CD4-positive, alpha-beta T cell treated with Interleukin-17A for 1 hour (primary cell): ENCODE measurements at regions not wholly inside any gene's neighbourhood (a gene's known extent, or its start where the extent isn't known, plus 50 kb on each side); places are given as distances from the start of the nearest gene placed in this dataset.
"Not testable (repeated sequence)": the region's sequence is repeated elsewhere in the genome, so short reads cannot be mapped to it uniquely, and the experiment has no call there.

Source experiments
- DNase-seq: peaks from one replicate; pipeline ENCODE4 v3.0.0-alpha.2; 2020

DNA sequence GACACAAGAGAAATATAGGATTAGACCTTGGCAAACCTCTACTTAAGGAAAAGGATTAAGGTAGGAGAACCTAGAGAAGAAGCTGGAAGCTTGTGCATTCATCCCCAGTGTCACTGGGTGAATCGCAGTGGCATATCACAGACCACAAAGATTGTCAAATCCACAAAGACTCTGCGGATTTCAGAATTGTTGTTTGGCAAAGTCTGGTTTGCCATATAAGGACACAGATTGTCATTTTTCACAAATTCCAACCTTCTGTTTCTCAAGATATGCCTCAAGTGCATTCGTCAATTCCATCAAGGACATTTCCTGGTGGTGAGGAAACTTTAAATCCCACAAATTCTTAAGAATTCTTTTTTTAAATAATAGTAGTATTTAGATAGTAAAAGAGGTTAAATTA lies 395.1 kb upstream of the PAPPA start:
- no peak for DNase-seq

- DNase-seq, result no peak
These were observed 394.2 kb upstream of the PAPPA start for GRCh38 chr9:115759426-115759825.

DNA sequence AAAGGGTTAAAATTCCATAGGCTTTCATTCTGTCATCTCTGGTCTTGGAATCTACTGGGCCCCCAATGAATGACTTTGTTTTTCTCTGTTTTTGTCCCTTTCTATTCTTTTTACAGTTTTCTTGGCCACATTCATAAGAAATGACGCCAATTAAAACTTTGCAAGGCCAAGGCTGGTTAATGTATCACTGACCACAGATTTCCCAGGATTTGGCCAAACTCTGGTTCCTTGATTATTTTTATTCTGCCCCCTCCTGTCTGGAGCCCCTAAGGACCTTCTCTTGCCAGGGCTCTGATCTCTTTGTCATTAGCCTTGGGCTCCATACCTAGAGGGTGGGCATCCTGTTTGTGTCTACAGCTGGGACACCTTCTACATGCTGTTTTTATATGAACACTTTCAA lies 388.9 kb upstream of the PAPPA start:
- no peak for DNase-seq

DNA sequence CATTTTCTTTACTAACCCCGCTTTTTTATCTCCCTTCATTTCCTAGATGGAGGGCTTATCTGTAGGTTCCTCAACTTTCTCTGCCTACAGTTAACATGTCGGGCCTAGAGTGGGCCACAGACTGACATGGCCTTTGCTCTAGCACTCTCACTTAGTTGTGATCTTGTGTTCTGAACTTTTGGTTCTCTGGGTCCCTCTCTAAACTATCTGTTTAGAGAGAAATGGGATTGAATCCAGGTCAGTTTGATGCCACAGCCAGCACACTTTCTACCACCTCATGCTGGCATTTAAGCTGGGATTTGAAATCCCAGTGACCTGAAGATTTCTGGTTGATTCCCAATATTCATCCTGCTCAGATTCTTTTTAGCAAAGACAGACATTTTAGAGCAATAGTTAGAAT lies 388.5 kb upstream of the PAPPA start:
- DNase-seq, result no peak

DNA sequence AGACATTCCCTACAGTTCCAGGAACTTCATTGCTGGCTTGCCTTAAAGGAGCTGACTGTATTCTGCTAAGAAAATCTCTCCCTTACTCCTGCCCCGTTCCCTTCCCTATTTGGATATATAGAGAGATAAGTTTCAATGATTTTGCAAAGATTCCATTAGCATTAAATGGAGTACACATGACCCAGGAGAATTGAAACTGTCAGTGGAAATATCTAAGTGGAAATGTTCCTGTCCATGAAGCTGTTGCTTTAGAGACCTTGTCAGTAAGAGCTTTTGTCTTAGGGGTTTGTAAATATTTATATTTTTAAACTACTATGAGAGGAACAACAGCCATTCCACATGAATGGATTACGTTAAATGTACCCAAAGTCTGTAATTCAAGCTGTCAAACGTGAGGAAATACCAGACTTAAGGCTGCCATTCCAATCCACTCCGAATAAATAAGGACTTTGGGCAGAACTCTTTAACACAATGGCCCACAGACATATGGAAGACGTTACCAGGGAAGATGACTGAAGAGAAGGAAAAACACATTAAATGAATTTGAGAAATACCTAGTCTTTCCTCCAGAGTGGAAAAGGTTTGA lies 387.1 kb upstream of the PAPPA start:
- DNase-seq, result no peak

GRCh38 chr9:115770521-115770920 lies 383.1 kb upstream of the PAPPA start:
- DNase-seq, result no peak

GRCh38 chr9:115775659-115776058 lies 377.9 kb upstream of the PAPPA start:
- DNase-seq, result no peak

DNA sequence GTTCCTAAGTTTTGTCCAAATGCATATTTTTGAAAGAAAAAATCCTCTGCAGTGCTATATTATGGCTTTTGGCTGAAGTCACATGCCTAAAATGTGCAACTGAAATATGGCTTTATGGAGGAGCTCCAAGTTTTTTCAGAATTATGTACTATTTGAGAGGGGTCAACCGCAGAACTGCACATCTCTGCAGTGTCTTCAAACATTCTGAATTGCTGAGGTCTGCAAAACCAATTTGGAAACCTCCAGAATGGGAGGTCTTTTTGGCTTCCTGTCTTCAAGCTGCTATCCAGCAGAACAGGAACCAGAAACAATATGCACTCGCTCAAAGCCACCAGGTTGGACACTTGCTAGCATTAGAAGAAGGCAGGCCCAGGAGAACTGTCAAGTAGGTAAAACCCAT lies 376.0 kb upstream of the PAPPA start:
- no peak for DNase-seq

DNA sequence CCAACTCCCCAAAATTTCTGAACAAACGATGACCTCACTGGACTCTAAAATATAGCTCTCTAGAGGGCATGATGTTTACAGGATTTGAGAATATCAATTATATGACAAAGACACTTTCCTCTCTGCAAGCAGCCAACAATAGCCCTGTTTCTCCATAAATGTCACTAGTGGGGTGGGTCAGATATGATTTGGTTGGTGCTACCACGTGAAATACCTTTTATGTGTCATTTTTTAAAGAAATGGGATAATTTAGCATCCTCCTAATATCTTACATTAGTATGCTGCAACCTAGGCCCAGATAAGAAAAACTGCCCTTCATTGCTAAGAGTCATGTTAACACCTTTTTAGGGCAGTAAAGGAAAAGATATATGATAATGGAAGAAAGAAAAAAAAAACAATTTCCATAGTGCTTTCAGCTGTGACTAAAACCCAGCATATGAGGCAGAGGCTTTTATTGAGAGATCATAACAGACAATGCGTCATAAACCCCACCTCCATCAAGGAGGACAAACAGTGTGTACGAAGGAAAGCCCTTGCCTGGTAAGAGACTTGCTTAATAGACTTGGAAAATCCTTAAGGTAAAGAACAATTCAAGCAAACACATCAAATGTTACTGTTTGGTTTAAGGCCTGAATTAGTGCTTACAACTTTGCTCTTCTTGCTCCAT lies 372.4 kb upstream of the PAPPA start:
- DNase-seq, result no peak

DNA sequence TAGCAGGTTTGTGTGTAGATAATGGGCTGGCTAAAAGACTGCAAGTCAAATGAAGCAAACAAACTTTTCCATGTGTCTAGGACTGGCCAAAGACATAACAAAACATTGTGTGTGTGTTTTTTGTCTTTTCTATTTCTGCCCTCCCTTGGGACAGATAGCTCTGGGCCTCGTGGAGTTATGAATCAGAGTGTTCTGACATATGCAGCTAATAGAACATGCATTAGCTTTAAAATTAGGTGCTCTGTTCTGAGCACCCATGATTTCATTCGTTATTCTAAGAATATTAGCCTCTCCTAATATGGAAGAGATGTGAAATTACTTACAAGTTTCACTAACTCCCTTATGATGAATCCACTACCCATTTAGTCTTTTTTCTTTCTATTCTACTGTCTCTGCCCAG lies 367.3 kb upstream of the PAPPA start:
- DNase-seq, result no peak

- no peak for DNase-seq
These were observed 363.1 kb upstream of the PAPPA start for GRCh38 chr9:115790520-115790919.

DNA sequence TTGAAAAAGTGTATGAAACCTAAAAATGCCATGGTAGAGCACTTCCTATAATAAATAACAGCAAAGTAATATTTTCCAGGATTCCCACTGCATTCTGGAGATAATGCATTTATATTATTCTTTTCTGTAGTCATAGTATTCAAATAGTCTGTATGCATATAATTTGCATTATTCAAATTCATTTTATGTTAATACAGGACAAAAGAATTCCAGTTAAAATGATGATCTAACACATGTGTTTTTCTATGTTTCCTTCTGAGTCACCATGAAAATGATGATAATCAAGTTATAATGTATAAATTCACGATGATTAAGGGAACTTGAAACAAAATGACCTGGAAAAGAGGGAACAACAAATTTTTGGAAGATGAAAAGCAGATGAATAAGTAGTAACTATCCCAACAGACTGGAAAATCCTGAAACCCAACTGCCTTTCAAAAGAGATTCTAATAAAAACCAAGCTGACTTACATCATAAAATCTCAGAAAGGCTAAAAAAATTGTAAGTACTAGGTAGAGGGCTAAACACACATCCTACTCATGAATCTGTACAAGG lies 358.6 kb upstream of the PAPPA start:
- no peak for DNase-seq

DNA sequence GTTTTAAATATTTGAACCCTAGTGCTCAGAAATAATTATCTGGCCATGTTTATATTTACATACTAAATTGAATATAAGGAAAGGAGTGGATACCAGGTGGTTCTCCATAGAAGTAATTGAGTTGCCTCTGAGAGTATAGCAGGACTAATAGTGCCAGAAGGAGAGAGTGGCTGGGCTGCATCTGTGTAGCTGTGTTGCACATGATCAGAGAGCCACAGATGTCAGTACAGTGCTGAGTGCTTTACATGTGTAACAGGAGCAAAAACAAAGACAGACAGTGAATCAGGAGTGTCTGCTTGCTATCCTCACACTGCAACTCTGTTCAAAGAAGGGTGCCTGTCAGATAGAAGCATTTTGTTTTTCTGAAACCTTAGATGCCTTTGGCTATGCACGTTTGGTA lies 353.9 kb upstream of the PAPPA start:
- no peak for DNase-seq

DNA sequence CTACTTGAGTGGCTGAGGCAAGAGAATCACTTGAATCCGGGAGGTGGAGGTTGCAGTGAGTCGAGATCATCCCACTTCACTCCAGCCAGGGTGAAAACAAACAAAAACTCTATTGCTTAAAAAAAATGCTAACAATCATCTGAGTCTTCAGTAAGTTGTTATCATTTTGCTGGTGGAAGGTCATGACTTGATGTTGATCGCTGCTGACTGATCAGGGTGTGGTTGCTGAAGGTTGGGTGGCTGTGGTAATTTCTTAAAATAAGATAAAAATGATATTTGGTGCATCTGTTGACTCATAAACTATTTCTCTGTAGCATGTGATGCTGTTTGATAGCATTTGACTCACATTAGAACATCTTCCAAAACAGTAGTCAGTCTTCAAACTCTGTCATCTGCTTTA lies 349.4 kb upstream of the PAPPA start:
- DNase-seq, result no peak

DNA sequence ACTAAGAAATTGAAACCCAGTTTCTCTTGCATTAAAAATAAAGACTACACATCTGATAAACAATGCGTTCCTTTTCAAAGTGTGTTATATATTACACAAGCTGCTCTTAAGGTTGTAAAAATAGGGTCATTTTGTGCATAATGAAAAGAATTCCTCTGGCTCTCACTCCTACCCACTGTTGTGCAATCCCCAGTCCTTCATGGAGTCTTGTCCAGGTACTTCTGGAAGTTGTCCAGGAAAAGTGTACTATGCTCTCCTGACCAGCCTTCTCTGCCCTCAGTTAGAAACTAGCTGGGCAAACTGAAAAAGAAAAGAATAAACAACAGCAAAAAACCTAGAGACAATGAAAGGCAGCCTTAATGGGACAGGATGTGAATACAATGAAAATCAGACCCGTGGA lies 345.5 kb upstream of the PAPPA start:
- DNase-seq, result no peak

- no peak for DNase-seq
These were observed 344.9 kb upstream of the PAPPA start for GRCh38 chr9:115808695-115809094.

- DNase-seq, result no peak
These were observed 343.4 kb upstream of the PAPPA start for GRCh38 chr9:115810166-115810565.

DNA sequence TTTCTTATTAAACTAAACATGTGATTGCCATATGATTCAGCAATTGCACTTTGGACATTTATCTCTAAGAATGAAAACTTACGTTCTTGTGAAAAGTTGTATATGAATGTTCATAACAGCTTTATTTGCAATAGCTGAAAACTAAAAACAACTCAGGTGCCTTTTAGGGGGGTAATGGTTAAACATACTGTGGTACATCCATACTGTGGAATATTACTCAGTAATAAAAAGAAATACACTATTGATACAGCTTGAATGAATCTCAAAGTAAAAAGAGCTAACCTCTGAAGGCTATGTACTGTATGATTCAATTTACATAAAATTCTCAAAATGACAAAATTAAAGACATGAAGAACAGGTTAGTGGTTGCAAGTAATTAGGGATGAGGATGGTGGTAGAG lies 339.5 kb upstream of the PAPPA start:
- no peak for DNase-seq

DNA sequence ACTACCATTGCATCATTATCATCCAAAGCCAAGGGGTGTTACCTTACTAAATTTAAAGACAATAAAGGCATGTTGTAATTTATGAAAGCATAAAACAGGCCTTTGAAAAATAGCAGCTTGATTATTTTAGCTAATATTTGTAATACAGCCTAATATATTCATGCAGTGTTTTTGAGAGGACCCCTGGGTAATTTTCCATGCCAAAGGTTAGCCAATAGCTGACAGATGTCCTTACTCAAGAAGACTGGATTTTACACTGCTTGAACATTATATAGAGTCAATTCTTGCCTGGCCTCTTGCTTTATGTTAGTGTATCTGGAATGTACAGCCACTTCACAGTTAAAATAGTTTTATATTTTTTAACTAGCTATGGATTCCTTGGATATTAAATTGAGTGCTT lies 337.8 kb upstream of the PAPPA start:
- DNase-seq, result no peak

DNA sequence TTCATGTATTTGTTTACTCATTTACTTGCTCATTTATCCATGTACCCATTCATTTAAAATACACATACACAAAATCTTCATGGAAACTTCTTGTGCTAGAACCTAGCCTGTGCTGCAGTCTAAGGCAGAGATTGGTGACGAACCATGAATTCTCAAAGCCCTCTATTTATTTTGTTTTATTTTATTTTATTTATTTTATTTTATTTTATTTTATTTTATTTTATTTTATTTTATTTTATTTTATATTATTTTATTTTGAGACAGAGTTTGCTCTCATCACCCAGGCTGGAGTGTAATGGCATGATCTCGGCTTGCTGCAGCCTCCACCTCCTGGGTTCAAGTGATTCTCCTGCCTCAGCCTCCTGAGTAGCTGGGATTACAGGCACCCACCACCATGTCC lies 334.9 kb upstream of the PAPPA start:
- not testable (repeated sequence) for DNase-seq

GRCh38 chr9:115832031-115832430 lies 321.6 kb upstream of the PAPPA start:
- DNase-seq, result no peak

DNA sequence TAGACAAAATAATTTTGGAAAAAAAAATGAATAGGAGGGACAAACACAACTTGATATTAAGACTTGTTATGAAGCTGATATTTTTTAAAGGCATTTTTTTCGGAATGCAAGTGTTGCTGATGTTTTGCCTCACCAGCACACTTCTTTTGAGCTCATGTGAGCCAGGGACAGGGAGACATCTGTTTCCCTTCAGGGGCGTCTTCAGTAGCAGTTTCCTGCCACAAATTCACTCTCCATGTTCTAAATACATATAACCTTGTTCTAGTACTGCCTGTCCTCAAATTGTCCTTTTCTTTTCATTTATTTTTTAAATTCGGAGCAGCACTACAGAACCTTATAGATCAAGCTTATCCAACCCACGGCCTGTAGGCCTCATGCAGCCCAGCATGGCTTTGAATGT lies 316.0 kb upstream of the PAPPA start:
- DNase-seq, result no peak

DNA sequence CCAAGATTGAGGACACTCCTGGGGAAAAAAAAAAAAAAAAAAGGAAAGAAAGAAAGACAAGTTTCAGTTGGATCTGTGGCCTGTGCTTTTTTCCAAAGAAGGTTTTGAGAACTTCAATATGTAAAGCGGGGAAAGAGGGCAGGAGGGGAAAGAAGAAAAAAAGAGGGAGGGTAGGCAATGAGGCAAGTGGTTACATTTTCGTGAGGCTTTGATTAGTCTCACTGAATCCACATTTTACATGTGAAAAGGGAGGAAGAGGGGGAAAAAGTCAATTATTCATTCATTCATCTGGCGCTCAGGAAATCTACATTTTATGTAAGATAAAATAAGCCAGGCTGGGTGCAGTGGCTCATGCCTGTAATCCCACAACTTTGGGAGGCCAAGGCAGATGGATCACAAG lies 315.2 kb upstream of the PAPPA start:
- no peak for DNase-seq

DNA sequence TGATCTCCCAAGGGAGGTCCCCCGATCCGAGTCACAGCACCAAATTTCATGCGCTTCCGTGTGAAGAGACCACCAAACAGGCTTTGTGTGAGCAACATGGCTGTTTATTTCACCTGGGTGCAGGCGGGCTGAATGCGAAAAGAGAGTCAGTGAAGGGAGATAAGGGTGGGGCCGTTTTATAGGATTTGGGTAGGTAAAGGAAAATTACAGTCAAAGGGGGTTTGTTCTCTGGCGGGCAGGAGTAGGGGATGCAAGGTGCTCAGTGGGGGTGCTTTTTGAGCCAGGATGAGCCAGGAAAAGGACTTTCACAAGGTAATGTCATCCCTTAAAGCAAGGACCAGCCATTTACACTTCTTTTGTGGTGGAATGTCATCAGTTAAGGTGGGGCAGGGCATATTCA lies 309.2 kb upstream of the PAPPA start:
- DNase-seq, result not testable (repeated sequence)
